Frontal cortex (tissue), 3 donors: ENCODE measurements at regions not wholly inside any gene's neighbourhood (a gene's known extent, or its start where the extent isn't known, plus 50 kb on each side); places are given as distances from the start of the nearest gene placed in this dataset.

Experiments used
- DNase-seq, 2 donors: peaks; one replicate each; pipeline ENCODE4 v3.0.0; 2012; ENCODE audit warnings: low spot score in 2 of 2
- FAIRE-seq: peaks from 2 replicates; lab custom pipeline; 2012; peaks lifted over from hg19 to GRCh38; lab: Jason Lieb, UNC
- donor health status: control.
- donor health status: control.
- donor health status: control.

DNA sequence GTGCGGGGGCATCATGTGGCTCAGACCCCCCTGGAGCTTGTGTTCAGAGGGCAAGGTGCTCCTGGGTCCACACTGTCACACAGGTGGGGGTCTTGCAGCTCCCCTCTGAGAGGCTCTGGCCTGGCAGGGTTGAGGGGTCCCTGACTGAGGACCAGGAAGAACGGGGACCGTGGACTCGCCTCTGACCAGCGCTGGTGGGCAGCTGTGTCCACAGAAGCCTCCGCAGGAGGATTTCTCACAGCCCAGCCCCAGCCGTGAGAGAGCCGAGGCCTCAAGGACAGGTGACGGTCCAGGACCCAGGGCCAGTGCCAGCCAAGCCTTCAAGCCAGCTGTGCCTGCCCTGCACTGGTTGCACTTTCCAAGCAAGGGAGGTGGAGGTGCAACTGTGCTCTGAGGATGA is 63.5 kb upstream of the TTC34 start:
- no peak for FAIRE-seq
- DNase-seq = no peak

DNA sequence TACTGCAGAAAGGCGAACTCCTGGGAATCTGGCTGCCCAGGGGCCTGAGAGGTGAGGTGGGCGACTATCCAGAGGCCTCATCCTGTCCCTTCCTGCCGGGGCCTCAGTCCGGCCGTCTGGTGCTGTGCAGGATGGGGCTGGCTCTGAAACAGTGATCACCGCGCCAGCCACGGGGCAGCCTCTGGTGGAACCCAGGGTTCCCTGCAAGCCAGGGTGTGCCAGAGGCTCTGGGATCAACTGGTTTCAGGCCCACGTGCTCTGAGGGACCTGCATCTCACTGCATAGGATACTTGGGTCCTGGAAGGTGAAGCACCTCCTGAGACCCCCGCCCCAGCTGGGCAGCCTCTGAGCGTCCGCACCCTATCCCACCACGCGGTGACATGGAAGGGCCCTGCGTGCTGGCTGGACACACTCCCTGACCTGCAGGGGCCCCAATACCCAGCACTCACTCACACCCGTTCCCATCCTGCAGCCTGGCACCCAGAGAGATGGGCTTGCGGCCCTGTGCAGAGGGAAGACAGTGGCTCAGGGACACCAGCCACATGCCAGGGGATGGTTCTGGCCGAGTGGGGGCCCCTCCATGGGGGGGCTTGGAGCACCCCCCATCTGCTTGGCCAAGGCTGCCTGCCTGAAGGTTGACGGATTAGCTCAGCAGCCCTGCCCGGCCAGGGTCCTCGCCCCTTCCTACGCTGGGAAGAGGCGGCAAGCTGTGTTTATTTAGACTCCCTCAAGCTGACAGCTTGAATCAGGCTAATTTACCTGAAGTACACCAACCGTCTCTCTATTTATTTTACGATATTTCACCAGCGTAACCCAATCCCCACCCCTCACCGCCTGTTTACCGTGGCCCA is 64.3 kb upstream of the TTC34 start:
- FAIRE-seq (no peak), DNase-seq (no peak)

DNA sequence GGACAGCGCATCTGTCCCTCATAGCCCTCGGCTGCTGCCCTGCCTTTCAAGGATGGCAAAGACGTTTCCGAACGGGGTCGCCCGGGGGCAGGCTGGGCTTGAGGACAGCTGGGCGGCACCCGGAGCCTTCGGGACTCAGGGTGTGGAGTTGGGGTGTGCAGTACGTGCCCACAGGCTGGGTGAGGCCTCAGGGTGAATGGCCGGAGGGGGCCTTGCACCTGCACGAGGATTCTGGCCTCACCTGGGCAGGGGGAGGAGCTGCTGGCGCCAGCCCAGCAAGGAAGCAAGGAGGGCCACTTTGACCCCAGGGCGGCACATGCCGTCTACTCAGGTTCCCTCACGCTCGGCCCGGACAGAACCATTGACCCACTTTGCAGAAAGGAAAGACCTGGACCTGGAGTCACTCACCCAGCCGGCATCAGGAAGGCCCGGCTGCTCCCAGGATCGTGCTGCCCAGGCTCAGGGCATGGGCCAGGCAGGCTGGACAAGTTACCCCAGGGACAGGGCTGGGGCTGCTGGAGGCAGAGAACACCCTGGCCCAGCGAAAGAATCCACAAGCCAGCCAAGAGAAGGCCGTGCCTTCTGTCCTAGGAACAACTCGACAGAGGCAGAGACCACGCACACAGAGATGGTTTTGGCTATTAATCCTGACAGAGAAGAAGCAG is 65.1 kb upstream of the TTC34 start:
- DNase-seq = no peak
- no peak for FAIRE-seq

DNA sequence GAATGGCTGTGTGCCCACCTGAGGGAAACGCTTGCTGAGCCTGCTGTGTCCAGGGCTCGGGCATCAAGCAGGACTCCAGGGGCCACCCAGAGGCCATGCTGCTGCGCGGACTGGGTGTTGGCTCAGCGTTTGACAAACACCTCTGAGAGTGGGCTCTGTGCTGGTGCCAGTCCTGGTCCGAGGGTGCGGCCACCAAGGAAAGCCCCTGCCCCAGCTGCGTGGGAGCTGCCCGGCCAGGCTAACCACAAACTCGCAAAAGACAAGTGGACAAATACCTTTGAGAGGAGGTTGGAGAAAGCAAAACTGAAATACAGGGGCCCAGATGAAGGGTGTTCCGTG is 65.6 kb upstream of the TTC34 start:
- FAIRE-seq (no peak), DNase-seq (no peak)

DNA sequence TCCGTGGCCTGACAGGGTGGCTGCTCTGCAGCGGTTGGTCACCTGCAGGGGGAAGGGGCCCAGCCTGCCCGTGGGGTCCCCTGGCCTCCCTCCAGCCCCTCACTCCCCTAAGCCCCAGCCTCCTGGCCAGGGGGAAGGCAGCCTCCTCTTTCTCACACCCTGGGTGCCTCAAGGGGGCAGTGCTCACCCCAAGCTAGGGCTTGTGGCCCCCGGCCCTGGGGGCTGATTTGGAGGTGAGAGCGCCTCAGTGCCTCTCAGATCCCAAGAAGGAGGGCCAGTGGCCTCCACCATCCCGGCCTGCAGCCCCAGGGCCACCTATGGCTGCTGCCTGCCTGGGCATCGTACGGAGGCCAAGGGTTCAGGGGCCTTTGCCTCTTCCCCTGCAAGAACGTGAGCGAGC is 66.4 kb upstream of the TTC34 start:
- DNase-seq (no peak), FAIRE-seq (no peak)

DNA sequence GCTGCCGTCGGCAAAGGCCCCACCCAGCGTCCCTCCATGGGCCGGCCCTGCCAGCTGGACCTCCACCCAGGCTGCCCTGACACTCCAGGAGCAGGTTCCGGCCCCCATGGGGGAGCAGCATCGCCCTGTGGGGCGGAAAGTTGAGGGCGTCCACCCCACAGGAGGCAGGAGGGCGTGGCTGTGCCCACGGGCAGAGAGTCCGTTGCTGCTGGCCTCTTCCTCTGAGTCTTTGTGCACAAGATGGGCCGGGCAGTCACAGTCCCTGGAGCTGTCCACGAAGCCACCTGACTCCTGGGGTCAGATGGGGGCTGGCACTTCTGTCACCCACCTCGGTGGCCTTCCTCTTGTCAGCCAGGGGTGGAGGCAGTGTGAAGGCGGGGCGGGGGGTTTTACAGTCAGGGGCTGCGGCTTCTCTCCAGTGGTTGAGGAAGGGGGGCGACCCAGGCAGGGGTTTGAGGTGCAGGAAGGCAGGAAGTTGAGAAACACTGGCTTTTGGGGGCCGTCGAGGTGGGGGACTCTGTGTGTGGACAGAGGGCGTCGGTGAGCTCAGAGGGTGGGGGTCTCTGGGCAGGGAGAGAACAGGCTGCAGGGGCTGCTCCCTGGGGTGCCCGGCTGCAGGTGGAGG is 67.2 kb upstream of the TTC34 start:
- FAIRE-seq = no peak
- no peak for DNase-seq

DNA sequence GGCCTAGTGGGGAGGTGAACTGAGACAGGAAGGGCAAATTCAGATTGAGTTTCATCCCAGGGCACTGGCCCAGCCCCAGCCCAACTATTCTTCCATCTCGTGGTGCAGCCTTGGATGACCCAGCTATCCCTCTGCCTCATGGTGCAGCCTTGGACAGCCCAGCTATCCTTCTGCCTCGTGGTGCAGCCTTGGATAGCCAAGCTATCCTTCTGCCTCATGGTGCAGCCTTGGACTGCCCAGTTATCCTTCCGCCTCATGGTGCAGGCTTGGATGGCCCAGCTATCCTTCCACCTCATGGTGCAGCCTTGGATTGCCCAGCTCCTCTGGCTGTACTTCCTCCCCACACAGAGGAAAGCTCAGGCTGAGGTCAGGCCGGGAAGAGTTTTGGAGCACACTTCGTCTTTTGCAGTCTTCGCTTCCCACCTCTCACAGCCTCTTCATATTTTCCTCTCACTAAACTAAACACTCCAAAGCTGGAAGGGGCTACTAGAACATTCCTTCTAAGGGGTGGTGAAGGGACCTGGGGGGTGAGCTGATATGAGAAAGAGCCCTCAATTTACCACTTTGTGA is 69.8 kb upstream of the TTC34 start:
- DNase-seq (no peak), FAIRE-seq (no peak)

DNA sequence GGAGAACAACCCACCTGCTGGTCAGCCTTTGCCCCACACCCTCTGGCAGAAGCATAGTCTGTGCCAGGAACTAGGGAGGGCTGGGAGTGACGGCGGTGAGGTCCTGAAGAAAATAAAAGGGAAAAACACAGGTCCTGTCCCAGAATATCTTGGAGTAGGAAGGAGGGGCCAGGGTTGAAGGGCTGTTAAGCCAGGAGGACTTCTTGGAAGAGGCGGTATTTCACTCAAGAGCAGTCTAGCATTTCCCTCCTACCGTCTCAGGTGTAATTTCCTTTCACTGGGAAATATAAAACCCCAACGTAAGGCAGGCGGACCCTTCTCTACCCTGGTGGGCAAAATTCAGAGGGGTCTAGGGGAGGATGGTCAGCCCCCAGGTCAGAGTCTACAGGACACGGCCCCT is 72.7 kb upstream of the TTC34 start:
- no peak for DNase-seq
- FAIRE-seq = no peak

DNA sequence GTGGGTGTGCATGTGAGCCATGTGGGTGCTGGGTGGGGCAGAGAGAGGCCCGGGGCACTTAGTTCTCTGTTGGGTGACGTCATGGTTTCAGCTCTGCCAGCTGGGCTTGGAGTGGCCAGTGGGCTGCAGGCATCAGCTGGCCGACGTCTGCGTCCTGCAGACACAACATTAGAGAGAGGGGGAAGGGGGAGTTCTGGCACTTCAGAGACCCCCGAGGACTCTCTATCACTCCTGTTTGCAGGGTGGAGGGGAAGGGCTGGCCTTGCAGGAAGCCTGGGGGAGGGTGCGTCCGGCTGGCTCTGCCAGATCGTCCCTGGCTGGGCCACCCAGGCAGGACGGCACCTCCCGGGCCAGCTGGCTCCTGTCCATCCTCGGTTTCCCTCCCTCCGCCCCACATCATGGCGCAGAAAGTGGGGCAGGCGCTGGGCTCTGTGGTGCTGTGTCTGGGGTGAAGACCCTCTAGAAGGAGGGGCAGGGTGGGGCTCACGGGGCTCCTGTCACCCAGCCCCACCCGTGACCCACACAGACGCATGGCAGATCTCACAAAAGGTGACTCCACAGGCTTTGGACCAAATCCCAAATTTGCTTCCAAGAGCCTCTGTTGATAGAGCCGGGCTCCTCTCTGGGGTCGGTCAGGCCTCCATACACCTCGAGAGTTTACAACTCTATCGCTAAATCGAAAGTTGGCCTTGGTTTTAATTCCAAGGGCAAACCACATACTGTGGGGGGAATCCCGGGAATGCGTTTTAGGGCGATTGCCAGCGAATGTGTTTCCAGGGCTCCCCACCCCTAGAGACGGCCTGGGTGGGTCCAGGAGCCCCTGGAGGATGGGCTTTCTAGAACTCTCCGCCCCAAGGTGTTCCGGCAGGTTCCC is 73.4 kb upstream of the TTC34 start:
- DNase-seq = no peak
- no peak for FAIRE-seq

DNA sequence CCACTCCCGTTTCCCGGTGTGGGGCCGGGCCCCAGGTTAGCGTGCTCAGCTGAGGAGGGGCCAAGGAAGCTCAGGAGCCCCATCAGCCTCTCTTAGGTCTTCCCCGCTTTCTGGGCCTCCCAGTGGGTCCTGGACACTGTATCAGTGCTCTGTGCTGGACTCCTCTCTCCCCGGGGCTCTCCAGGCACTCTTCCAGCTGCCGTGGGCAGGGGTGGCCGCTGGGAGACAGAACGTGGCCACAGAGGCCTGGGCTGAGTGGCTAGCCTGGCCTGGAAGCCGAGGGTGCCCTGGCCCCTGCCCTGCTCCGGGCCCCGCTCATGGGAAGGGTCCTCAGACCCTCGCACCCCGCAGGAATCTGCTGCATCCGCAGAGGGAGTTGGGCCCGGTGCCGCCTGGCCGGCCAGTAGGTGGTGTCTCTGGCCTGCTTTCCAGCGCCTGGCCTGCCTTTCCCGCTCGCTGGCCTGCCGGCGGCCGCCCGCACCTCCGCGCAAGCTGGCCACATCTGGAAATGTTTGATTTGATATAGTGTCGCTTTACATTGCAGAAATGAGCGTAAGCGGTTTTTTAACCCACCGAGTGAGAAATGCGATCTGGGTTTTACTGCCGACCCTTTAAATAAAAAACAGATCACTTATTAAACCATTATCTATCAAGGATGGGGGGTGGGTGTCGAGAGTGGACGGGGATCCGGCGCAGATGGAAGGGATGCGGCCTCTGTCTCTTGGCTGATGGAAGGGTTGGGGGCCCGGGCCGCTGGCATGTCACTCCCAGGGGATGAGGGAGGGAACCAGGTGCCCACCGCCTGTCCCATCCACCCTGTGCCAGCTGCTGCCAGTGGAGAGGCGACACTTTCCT is 74.4 kb upstream of the TTC34 start:
- FAIRE-seq (no peak), DNase-seq (peak; percentile 69 to 74)

DNA sequence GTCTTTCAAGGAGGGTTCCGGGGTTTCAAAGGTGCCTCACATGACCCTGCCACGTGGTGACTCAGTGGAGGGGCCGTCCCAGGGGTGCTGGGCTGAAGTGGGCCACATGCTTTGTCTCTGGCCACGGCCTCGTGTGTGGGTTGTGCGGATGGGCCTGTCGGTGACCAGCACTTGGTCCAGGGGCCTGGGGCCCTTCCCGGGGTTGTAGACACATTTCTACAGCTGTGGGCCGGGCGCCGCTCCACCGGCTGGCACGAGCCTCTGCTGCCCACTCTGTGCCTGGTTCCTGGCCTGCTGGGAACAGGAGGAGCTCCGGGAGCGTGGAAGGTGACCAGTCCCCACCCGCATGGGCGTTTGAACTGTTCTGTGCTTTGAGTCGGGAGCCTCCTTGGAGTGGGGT is 75.4 kb upstream of the TTC34 start:
- FAIRE-seq = no peak
- no peak for DNase-seq

DNA sequence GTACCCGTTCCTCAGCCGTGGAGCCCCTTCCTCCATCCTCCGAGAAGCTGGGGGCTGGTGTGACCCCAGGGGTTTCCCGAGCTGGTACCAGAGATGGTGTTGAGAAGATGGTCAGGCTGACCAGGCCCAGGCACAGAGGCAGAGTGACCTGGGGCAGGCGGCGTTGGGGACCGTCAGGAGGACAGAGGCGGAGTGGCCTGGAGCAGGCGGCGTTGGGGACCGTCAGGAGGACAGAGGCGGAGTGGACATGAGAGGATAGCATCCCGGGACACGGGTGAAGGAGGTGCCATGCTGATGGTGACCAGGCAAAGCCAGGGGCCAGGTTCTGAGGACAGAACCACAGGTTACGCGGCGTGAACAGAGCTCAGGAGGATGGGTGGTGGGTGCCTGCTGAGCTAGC is 75.9 kb upstream of the TTC34 start:
- no peak for DNase-seq
- no peak for FAIRE-seq

DNA sequence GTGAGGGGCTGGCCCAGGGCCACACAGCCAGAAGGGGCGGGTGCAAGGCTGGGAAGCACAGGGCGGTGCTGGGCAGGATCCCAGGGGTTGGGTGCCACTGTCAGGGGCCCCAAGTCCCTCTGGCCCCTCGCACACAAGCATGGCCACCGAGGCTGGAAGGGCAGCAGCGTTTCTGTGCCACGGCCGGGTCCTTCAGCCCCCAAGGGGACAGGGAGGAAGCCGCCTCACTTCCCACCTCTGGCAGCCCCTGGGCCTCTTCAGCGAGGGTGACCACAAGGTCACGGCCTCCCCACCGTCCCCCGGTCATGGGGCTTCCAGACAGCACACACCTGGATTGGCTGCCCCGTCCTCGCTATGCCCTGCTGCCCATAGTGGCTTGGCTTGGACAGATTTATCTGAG is 77.1 kb upstream of the TTC34 start:
- no peak for FAIRE-seq

DNA sequence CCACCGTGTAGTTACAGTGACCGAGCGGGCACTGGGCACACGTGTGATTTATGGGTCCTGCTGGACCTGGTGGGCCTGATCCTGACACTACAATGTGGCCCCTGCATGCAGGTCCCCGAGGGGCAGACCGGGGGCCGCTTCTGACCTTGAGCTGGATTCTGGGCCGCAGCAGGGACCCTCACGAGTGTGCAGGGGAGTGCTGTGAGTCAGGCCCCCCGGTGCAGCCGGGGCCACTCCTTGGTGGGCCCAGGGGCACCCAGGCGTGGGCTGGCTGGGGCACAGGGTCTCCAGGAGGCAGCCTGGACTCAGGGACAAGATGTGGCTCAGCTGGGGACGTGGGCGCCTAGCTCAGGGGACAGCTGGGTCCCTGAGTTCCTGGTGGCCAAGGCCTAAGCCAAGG is 77.5 kb upstream of the TTC34 start:
- no peak for DNase-seq
- FAIRE-seq = no peak

More for the DNA sequence above, 77.1 kb upstream of the TTC34 start:
- no peak for DNase-seq

DNA sequence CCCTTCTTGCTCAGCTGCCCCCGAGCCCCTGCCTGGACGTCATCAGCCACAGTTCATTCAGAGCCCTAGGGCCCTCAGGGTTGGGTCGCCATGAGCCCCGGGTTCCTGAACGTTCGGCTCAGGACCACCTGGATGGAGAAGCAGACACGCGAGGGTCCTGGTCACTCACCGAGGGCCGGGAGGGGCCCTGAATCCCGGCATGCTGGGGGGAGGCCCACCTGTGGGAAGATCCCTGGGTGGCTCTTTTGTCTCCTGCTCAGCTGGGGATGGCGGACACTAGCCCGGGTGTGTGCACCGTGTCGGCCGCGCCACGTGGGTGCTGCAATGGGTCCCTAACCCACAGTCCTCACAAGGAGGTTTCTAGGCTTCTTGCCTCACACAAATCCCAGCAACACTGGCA is 78.1 kb upstream of the TTC34 start:
- FAIRE-seq (no peak), DNase-seq (no peak)

DNA sequence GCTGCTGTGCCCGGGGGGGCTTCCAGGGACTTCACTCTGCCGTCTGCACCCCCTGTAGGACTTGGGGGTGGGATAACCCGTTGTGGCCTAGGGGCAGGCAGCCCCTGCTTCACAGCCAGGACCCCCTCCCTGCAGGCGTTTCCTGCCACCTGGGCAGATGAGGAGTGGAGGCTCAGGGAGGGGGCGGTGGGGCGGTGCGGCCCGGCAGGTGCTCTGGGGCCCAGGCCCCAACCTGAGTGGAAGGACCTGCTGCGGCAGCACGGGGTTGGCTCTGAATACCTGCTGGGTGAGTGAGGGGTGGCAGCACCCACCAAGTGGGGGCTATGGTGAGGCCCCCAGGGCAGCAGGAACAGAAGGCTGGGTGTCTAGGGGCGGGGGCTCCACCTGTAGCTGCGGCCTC is 78.6 kb upstream of the TTC34 start:
- no peak for FAIRE-seq

DNA sequence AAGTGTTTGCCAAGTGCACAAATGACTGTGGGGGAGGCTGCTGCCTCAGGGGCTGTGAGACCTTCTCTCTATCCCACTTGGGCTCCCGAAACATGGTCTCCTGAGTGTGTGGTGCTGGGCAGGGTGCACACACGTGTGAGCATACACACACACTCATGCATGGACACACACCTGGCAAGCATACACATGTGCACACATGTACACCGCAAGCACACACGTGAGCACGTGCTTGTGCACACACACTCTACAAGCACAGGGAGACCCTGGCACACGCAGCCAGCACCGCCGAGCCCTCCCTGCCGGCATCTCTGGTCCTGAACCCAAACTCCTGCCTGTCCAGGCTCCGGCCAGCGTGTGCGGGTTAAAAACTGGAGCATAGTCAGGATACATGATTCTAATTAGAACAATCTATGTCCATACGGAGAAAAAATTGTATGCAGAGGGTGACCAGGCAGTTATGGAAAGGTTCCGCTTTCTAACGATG is 79.4 kb upstream of the TTC34 start:
- no peak for FAIRE-seq
- DNase-seq = no peak

More for the DNA sequence above, 78.6 kb upstream of the TTC34 start:
- DNase-seq = no peak

DNA sequence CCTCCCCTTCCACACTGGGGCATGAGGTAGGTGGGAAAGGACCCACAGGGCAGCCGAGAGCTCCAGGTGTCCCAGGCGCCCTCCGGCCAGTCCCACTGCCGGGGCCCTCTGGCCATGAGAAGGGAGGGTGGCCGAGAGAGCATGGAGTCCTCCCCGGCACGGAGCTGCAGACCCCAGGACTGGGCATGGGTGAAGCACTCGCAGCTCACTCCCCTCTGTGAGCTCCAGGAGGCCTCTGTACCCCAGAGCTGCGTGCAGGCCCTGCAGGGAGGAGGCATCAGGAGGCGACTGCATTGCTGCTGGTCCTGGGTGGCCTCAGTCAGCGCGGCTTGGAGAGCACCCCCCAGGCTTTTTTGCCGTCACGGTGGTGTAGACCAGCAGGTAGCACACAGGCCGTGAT is 80.1 kb upstream of the TTC34 start:
- no peak for FAIRE-seq

More for the DNA sequence above, 80.1 kb upstream of the TTC34 start:
- no peak for DNase-seq
